ENCODE measurements at regions not wholly inside any gene's neighbourhood (a gene's known extent, or its start where the extent isn't known, plus 50 kb on each side); places are given as distances from the start of the nearest gene placed in this dataset.

DNA sequence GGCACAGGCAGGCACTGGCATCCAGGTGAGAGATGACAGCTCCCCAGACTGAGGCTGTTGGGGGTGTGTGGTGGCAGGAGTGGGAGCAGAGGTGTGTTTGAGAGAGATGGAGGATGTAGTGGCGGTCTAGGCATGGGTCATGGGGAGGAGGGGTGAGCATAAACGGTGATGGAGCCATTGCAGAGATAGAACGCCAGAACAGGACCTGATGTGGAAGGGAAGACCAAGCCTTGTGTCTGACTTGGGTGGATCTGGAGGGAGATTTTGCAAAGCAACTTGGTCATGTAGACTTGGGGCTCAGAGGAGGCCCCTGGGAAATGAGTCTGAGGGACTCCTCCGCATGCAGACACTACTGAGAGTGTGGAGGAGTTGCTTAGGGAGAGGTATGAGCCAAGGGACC lies 50.0 kb upstream of the CLDN5 start:
- DNase-seq, result no peak

DNA sequence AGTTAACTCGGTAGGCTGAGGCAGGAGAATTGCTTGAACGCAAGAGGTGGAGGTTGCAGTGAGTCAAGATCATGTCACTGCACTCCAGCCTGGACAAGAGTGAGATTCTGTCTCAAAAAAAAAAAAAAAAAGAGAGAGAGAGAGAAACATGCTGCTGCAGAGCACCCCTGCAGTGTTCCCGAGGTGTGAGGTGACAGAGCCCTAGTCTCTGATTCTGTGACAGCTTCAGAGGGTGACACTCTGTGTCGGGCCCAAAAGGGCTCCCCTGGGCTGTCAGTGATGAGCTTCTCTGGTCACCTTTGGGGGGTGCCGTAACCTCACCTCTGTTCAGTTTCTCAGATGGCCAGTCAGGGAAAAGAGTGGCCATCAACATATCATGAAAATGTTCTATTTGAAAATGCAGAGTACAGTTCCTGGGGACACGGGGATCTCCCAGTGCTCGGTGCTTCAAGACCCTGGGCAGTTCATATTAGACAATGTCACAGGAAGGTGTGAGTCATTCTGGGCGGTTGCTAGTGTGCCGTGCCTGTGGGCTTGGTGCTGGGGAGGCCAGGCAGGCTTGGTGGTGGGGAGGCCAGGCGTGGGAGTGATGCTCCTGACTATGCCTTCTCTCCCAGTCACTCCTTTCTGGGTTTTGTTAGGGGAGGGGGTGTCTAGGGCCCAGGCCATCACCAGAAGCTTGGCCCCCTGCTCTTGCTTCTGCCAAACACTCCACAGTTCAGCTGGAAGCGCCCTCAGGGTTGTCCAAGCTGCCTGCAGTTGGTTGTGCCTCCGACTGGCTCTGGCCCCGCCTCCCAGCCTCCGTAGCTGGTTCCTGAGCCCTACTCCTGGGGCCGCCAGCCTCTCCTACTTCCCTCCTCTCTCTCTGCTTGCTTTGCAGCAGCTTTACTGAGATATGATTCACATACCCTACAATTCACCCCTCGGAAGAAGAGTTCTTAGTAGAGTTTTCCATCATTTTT lies 52.5 kb upstream of the CLDN5 start:
- DNase-seq, result no peak

DNA sequence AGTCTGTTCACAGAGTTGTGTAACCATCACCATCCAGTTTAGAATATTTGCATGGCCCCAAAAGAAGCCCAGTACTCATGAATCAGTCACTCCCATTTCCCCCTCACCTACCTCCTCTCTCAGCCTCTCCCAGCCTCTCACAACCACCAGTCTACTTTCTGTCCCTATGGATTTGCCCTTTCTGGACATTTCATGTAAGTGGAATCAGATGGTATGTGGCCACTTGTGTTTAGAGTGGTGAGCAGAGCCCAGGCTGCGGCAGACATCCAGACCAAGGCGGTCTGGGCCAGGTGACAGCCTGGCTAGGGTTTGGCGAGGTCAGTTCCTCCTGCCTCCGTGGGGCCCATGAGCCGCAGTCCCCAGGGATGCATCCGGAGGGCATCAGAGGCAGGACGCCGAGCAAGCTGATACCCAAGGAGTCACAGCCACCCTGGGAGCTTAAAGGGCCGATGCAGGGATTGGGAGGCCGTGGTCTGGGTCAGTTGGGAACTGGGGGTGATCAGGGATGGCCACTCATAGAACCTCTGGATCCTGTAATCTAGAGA lies 53.3 kb upstream of the CLDN5 start:
- no peak for DNase-seq

DNA sequence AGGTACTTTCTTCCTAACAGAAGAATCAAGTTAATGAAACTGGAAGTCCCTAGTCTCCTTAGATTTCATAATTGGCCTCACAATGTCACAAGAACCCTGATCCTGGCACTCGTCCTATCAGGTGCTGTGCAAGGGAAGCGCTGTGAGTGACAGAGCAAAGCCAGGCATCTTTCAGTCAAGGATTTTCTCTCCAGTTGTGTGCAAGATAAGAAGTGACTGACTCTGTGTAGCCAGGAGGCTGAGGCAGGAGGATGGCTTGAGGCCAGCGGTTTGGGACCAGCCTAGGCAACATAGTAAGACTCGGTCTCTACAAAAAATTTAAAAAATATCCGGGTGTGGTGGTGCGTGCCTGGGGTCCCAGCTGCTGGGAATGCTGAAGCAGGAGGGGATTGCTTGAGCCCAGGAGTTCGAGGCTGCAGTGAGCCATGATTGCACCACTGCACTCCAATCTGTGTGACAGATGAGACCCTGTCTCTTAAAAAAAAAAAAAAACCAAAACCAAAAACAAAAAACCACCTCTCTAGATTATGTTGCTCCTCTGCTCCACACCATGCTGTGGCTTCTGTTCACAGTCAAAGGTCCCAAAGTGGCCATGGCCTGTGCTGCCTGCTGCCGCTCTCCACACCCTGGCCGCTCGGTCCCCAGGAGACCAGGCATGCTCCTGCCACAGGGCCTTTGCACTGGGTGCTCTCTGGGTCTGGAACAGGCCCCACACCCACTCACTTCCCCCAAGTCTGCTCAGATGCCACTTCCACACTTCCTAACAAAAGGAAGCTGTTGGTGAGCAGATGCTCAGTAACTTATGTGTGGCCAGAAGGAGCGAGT lies 54.2 kb upstream of the CLDN5 start:
- DNase-seq, result no peak

DNA sequence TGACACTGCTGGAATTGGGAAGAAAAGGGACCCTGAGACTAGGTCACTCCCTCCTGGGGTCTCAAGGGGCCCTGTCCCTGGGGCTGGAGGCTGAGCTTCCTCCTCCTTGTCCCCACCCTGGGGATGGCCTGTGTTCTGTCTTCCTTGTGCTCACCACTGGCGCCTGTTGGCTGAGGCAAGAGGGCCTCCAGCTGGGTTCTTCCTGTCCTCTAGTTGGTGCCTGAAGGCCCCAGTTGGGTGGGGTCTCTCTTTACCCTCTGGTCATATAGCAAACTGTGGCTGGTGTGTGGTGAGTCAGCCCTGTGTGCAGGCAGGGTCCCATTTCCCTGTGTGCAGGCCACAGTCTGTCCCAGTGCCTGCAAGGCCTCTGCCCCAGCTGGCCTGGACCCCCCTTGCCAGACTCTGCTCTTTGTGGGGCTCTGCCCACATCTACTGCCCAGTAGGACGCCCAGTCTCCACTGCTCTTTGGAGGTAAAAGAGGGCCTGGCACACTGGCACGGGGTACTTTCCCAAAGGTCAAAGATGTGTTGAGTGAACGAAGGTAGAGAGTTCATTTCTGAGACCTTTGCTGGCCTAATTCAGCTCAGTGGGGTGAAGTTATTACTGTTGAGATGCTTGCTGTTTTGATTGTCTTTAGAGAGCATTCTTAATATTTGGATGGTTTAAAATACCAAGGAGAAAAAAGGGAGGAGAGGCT lies 55.1 kb upstream of the CLDN5 start:
- DNase-seq, result no peak

DNA sequence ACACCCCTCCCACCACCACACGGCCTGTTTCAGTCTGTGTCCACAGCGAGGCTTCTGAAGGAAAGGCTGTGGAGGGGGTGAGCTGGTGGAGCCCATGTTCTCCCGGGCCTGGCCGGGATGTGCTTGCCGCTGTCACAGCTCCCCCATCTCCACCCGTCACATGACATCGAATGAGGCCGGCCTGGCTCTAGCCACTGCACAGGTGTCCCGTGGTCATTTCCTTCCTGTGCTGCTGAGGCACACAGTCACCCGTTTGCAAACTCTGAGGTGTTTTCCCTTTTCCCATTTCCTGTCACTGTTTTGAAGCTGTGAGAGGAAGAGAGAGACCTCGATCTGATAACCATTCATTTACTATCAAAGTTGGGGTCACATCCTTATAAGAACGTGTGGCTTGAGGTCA lies 55.7 kb upstream of the CLDN5 start:
- no peak for DNase-seq

DNA sequence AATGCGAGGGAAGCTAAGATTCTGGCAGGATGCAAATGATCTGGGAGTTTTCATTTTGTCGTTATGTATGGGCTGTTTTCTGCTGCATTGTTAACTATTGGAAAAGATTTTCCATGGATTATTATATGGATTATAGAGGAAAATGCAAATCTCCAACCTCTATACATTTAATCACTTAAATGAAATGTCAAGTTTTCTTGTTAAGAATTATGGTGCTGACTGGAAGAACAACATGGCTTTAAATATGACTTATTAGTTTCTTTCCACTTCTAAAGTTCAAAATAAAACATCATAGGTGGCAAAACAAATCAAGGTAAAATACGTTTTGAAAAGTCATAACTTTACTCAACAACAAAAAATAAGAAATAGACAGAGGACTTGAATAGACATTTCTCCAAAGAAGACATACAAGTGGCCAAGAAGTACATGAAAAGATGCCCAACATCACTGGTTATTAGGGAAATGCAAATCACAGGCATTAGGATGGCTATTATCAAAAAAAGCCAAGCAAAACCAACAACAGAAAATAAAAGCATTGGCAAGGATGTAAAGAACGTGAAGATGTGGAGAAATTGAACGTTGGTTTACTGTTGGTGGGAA lies 56.2 kb upstream of the CLDN5 start:
- no peak for DNase-seq

DNA sequence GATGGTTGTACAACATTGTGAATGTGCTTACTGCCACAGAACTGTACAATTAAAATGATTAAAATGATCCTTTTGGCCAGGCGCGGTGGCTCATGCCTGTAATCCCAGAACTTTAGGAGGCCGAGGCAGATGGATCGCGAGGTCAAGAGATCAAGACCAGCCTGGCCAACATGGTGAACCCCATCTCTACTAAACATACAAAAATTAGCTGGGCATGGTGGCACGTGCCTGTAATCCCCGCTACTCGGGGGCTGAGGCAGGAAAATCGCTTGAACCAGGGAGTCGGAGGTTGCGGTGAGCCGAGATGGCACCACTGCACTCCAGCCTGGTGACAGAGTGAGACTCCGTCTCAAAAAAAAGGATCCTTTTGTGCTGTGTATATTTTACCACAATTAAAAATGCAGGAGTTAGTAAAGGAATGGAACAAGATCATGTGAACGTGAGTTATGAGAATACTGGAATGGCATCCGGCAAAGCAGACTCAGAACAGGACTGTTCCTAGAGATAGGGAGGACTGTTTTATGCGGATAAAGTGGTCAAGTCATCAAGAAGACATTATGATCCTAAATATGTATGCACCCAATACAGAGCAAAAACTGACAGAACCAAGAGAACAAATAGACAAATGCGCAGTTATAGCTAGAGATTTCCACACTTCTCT lies 58.0 kb upstream of the CLDN5 start:
- DNase-seq, result no peak

DNA sequence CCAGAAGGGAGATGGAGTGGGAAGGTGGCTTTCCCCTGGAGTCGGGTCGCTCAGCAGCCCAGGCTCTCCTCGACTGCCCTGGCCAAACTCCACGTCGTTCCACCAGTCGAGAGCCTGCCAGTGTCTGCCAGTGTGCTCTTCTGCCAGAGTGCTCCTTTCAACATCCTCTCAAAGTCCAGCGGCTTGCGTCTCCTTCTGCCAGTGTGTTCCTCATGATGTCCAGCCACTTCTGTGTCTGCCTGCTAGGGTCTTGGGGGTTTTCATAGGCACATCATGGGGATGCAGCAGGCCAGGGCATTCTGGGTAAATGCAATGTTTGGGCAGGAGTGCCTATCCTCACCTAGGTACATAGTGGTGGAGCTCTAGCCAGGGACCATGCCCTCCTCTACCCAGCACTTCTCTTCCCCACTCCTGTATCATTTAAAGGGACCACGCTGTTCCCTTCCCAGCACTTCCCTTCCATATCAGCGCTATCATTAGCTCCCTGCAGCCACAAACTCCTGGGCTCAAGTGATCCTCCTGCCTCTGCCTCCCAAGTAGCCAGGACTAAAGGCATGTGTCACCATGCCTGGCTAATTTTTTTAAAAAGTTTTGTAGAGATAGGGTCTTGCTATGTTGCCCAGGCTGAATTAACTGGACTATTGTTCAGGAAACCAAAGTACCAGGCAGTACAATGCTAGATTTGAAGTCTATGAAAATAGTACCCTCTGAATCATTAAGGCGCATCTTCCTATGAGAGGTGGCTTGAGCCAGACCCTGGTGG lies 62.9 kb upstream of the CLDN5 start:
- DNase-seq, result no peak

DNA sequence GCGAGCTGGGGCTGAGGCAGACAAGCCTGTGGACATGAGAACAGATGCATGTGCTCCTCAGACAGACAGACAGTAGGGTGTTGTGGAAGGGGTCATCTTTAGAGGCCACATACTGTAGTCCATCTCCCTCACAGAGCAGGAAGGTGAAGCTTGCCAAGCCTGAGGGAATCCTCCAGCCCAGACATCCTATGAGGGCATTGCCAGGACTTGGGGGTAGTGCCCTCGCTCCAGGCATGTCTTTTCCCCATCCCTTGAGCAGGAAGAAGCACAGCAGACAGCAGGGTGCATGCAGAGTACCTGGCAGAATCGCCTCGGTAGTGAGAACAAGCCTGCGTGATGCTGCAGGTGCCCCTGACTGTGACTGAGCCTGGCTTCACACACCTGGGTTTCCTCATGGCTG lies 66.5 kb upstream of the CLDN5 start:
- no peak for DNase-seq

DNA sequence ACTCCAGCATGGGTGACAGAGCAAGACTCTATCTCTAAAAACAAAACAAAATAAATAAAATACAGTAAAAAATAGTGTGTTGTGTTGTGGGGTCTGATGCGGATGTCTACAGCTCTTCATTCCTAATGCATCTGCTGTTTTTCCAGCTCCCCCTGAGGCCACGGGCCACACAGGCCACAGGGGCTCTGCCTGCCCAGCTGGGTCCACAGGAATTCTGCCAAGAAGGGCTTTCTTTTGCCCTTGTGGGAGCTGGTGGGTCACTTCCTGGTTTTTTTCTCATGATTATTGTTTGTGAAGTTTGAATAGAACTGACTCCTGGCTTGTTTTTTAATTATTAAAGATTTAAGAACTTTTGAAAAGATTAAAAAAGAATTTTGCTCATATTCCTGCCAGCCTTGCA lies 67.4 kb upstream of the CLDN5 start:
- DNase-seq, result no peak

DNA sequence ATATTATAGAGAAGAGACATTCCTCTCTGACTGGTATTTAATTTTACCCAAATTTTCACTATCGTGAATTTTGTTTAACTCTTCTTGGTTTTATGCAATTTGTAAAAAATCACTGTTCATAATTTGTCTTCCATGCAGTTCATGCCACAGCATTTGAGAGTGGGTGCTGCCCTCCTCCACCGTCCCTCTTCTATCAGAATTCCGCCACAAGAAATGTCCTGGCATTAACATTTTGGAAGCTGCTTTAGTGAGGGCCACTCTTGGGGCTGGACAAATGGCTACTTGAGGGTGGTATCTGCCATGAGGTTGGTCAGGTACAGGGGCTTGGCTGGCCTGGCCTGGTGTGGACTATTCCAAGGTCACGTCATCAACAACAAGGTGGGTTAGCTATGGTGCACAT lies 68.3 kb upstream of the CLDN5 start:
- DNase-seq, result no peak

DNA sequence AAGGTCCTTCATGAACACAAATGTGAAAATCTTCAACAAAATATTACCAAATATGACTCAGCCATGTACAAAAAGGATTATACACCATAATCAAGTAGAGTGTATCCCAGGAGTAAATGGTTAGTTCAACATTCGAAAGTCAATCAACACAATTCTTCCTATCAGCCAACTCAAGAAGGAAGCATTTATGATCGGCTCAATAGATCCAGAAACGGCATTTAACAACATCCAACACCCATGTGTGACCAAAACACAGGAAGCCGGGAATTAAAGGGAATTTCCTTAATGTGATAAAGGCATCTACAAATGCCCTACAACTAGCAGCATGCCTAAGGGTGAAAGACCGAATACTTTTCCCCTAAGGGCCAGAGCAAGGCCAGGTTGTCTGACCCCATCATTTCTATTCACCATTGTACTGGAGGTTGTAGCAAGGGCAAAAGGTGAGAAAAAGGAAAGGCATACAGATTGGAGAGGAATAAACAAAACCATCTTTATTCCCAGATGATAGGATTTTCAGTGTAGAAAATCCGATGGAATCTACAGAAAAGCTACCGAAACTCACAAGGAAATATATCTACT lies 69.9 kb upstream of the CLDN5 start:
- no peak for DNase-seq

DNA sequence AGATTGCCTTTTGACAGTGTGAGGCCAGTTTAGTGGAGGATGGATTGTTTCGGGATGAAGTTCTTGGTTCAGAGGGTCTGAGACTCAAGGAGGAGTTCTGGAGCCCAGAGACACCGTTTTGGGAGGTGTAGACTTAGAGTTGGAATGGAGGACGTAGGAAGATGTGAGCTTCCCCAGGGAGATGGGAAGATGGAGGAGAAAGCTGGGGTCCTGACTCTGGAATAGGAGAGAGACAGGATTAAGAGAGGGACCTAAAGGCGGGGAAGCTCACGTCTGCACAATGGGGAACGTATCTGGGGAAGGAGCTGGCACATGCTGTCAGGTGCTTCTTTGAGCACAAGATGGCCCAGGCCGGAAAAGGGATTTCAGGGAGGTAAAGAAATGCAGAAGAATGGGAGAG lies 71.3 kb upstream of the CLDN5 start:
- no peak for DNase-seq

DNA sequence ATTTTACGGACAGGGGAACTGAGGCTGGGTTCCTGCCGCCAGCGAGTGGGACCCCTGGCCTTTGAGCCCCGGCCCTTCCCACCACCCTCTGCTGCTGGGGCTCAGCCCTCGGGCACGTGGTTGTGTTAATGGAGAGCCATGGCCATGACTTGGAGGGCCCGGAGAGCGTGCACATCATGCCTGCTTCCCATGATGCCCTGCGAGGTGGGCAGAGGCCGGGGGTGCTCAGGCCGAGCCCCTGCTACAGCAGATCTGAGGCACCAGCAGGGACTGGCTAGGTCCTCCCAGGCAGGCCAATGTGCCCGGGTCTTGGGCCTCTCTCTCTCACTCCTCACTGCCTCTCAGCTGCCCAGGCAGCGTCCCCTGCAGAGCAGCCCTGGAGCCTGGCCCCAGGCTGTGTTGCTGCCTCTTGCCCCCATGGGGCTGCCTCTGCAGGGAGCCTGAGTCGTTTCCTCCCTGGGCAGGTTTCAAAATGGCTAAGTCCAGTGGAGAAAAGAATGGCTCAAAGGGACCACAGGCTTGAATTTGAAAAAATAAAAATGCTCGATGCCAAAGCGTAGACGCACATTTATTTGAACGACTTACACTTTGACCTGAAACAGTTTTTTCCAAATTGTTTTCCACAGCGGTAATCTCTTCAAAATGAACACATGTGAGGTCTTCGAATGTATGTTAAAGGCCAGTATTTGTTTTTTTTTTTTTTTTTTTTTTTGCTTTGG lies 72.6 kb upstream of the CLDN5 start:
- no peak for DNase-seq

DNA sequence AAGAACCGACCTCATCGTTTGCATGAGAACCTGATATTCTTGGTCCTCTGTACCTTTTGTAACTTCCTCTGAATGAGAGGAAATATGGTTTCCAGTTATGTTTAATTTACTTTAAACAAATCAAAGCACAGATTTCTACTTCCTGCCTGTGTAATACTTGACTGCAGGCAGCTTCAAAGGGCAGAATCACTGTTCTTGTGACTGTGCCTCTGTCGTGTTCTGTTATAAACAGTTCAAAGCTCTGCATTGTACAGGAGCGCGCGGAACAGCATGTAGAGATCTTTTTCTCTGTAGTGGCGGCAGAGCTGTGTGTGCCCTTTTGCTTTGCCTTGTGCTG lies 73.2 kb upstream of the CLDN5 start:
- no peak for DNase-seq

DNA sequence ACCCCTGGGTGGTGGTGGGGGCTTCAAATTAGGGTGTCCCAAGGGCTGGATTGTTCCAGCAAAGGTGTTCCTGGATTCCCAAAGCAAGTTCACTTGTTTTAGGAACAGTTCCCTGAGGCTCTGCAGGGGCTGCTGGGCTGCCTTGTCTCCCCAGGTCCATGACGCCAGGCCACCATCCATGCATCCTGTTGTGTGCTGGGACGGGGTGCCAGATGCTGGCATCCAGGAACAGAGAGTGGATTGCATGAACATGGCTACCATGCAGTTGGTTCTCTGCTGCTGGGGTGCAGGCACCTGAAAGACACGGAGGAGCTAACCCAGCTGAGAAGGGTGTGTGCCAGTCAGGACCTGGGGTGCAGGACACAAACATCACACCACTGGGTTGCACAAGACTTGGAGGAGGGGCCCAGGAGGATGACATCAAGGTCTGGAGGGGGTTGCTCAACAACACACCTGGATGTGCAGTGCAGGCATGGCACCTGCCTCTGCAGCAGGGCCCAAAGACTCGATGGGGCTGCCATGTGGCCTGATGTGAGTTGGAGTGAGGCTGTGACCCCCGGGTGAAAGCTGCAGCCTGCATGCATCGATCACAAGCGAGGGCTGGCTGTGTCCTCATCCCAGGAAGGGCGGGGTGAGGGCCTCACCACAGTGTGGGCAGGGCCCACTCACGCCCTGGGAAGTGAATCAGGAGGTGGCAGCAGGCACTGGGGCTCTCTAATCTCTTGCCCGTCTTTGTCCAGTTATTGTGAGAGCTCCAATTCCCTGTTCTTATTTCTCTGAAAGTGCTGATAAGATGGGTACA lies 74.0 kb upstream of the CLDN5 start:
- DNase-seq, result no peak

DNA sequence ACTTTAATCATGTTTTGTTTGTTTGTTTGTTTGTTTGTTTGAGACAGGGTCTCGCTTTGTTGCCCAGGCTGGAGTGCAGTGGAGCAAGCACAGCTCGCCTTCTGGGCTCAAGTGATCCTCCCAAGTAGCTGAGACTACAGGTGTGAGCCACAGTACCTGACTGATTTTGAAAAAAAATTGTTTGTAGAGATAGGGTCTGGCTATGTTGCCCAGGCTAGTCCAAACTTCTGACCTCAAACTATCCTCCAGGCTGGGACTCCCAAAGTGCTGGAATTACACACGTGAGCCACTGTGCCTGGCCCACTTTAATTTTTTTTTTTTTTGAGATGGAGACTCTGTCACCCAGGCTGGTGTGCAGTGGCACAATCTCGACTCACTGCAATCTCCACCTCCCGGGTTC lies 74.8 kb upstream of the CLDN5 start:
- DNase-seq, result no peak

DNA sequence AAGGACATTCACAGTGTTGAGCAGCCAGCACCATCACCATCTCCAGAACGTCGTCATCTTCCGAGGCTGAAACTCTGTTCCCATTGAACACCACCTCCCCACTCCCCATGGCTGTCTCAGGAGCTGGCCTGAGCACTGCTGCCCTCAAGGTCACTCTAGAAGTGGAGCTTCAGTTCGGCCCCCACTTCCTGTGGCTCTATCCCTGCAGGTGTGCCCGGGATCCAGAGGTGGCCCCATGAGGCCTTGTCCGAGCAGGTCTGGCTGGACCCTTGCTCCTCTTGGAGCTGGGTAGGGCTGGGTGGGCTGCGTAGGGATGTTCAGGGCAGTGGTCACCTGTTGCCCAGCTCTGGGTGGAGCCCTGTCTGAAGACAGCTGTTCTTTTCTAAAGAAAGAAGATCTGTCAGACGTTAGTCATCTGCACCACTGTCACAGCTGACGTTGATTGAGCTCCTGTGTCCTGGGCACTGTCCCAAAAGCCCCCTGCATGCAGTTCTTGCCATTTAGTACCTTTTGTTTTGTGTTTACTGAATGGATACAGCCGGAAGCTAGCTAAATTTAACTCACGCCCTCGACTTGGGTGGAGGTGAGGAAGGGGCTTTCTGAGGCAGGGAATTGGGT lies 75.5 kb upstream of the CLDN5 start:
- no peak for DNase-seq

Data from cerebellar nuclear complex (tissue), 1 donor.